ENCODE measurements at regions not wholly inside any gene's neighbourhood (a gene's known extent, or its start where the extent isn't known, plus 50 kb on each side); places are given as distances from the start of the nearest gene placed in this dataset.

DNA sequence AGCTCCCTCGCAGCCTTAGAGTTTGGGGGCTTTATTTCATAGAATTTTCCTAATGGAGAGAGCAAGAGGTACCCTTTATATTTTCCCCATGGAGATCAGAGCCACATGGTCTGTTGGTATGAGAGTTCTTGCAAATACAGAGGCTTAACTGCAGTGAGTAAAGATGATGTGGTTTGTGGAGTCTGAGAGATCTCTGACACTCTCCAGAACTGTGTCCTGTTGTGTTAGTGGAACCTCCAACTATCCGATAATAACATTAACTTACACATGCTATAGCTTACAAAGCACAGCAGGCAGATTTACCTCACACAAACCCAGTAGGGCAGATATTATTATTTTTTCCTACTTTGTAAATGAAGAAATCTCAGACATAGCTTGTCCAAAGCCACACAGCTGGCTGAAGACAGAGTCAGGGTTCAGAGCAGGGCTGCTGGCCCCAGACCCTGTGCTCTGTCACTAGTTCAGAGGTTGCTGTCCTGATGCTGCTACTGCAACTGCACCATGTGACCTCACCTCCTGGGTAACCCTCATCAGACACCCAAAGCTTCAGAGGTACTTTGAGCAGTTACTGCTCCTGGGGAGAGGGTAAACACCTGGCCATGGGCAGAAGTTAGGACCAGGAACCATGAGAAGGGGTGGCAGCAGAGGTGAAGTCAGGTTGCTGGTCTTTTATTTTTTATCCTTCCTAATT is 384.8 kb upstream of the PROX1 start:
- no peaks in the 10 kb centered on the region for H3K9me3 ChIP-seq (ENCODE audit: control insufficient read depth, low read length)
- intact Hi-C loops (cut with DNase I), result no loop called here
- H3K27ac ChIP-seq (ENCODE audit: low read depth in 1 of 2, low read length in 2 of 2), result no peak overlapping the region
- H3K36me3 ChIP-seq (ENCODE audit: control insufficient read depth in 1 of 2, insufficient read depth in 2 of 2, low read length in 1 of 2), result no peaks in the 10 kb centered on the region
- DNase-seq (no peak), ATAC-seq (ENCODE audit: low FRiP score) (no peak)
- H3K4me3 ChIP-seq (ENCODE audit: low read length in 2 of 2), result no peak overlapping the region
- WGBS, 2 donors, result 86 to 92% methylated on average over 2 of the region's 2 CpGs
- no peaks in the 10 kb centered on the region for H3K4me1 ChIP-seq (ENCODE audit: control insufficient read depth in 1 of 2, insufficient read depth in 2 of 2, low read length in 2 of 2)
- no peaks in the 10 kb centered on the region for H3K27me3 ChIP-seq (ENCODE audit: control insufficient read depth in 1 of 2, insufficient read depth in 2 of 2, low read length in 1 of 2)

- WGBS, 2 donors, result 86% methylated on average over 4 of the region's 4 CpGs
- H3K36me3 ChIP-seq (ENCODE audit: control insufficient read depth in 1 of 2, insufficient read depth in 2 of 2, low read length in 1 of 2), result no peaks in the 10 kb centered on the region
- intact Hi-C loops (cut with DNase I), result no loop called here
- DNase-seq (no peak), ATAC-seq (ENCODE audit: low FRiP score) (no peak)
- no peak overlapping the region for H3K4me3 ChIP-seq (ENCODE audit: low read length in 2 of 2)
- no peaks in the 10 kb centered on the region for H3K9me3 ChIP-seq (ENCODE audit: control insufficient read depth, low read length)
- no peak overlapping the region for H3K27ac ChIP-seq (ENCODE audit: low read depth in 1 of 2, low read length in 2 of 2)
- no peaks in the 10 kb centered on the region for H3K27me3 ChIP-seq (ENCODE audit: control insufficient read depth in 1 of 2, insufficient read depth in 2 of 2, low read length in 1 of 2)
- no peaks in the 10 kb centered on the region for H3K4me1 ChIP-seq (ENCODE audit: control insufficient read depth in 1 of 2, insufficient read depth in 2 of 2, low read length in 2 of 2)
Measured at GRCh38 chr1:213604477-213604876, 383.3 kb upstream of the PROX1 start.

DNA sequence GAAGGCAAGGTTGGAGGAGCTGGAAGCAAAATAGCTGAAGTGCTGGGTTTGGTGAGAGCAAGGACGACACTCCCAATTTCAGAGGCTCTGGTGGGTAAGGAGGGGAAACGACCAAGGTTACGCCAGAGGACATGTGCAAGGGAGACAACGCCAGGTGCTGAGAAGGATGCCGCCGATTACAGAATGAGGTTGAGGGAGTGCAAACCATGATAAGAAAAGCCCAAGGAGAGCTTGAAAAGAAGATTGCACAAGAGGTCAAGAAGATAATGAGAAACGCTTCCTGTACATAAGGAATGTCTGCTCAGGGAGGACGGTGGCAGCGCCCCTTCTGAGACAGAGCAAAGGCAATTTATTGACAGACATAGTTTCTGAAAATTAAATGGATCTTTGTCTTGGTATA is 382.0 kb upstream of the PROX1 start:
- intact Hi-C loops (cut with DNase I), result no loop called here
- DNase-seq (no peak), ATAC-seq (ENCODE audit: low FRiP score) (no peak)
- Histone ChIP-seq H3K9me3 (ENCODE audit: control insufficient read depth, low read length) (no peaks in the 10 kb centered on the region), H3K4me3 (ENCODE audit: low read length in 2 of 2) (no peak overlapping the region), H3K36me3 (ENCODE audit: control insufficient read depth in 1 of 2, insufficient read depth in 2 of 2, low read length in 1 of 2) (no peaks in the 10 kb centered on the region), H3K27ac (ENCODE audit: low read depth in 1 of 2, low read length in 2 of 2) (no peak overlapping the region), H3K27me3 (ENCODE audit: control insufficient read depth in 1 of 2, insufficient read depth in 2 of 2, low read length in 1 of 2) (no peaks in the 10 kb centered on the region), H3K4me1 (ENCODE audit: control insufficient read depth in 1 of 2, insufficient read depth in 2 of 2, low read length in 2 of 2) (no peaks in the 10 kb centered on the region)
- 78 to 85% methylated on average over 9 of the region's 9 CpGs for WGBS, 2 donors

DNA sequence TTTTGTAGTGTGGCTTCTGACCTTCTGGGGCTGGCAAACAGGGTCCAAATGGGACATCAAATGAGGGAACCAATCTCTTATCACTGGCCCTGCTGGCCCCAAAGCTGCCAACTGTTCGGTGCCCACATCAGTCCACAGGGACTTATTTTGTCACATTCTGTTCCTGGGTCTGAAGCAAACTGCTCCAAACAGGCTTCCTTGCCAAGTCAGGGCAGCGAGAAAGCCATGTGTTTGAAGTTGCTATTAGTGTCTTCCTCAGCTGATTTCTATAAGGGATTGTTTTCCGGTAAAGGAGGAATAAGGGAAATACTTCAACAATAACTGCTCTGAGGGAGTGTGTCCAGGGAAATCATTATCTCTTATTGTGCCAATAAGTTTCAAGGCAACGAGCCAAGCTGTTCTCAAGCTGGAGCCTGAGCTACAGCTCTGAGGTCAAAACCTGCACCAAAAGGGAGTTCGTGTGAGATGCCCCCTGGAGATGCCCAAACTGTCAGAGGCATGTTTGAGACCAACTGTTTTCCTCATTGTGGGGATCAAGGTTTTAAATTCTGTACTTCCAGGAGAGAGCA is 381.4 kb upstream of the PROX1 start:
- ATAC-seq (ENCODE audit: low FRiP score) (no peak), DNase-seq (no peak)
- H3K27me3 ChIP-seq (ENCODE audit: control insufficient read depth in 1 of 2, insufficient read depth in 2 of 2, low read length in 1 of 2), result no peaks in the 10 kb centered on the region
- no peaks in the 10 kb centered on the region for H3K4me1 ChIP-seq (ENCODE audit: control insufficient read depth in 1 of 2, insufficient read depth in 2 of 2, low read length in 2 of 2)
- H3K36me3 ChIP-seq (ENCODE audit: control insufficient read depth in 1 of 2, insufficient read depth in 2 of 2, low read length in 1 of 2), result no peaks in the 10 kb centered on the region
- H3K9me3 ChIP-seq (ENCODE audit: control insufficient read depth, low read length), result no peaks in the 10 kb centered on the region
- H3K27ac ChIP-seq (ENCODE audit: low read depth in 1 of 2, low read length in 2 of 2), result no peak overlapping the region
- H3K4me3 ChIP-seq (ENCODE audit: low read length in 2 of 2), result no peak overlapping the region
- intact Hi-C loops (cut with DNase I), result no loop called here
- 29 to 30% methylated on average over 5 of the region's 5 CpGs for WGBS, 2 donors

DNA sequence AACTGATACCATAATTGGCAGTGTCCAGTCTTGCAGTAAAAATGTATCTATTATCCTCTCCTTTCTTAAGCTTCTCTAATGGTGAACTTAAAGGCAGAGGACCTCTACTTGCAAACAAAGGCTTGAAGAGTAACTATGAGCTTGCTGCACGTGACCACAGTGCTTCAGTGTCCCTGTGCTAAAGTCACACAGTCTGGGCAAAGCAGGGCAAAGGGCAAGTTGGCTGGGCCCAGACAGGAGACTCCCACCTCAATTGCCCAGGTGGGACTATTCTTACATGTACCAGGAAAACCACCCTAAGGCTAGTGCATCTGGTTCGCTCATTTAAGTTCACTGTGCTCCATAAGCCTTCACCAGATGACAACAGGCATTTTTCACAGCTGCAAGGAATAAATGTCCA is 374.2 kb upstream of the PROX1 start:
- Histone ChIP-seq H3K4me1 (ENCODE audit: control insufficient read depth in 1 of 2, insufficient read depth in 2 of 2, low read length in 2 of 2) (no peaks in the 10 kb centered on the region), H3K36me3 (ENCODE audit: control insufficient read depth in 1 of 2, insufficient read depth in 2 of 2, low read length in 1 of 2) (no peaks in the 10 kb centered on the region), H3K27ac (ENCODE audit: low read depth in 1 of 2, low read length in 2 of 2) (no peak overlapping the region), H3K4me3 (ENCODE audit: low read length in 2 of 2) (no peak overlapping the region), H3K27me3 (ENCODE audit: control insufficient read depth in 1 of 2, insufficient read depth in 2 of 2, low read length in 1 of 2) (no peaks in the 10 kb centered on the region), H3K9me3 (ENCODE audit: control insufficient read depth, low read length) (no peaks in the 10 kb centered on the region)
- ATAC-seq (ENCODE audit: low FRiP score) (no peak), DNase-seq (no peak)
- 82 to 88% methylated on average over 2 of the region's 2 CpGs for WGBS, 2 donors
- intact Hi-C loops (cut with DNase I), result no loop called here

GRCh38 chr1:213615226-213615916 is 372.4 kb upstream of the PROX1 start:
- WGBS, 2 donors, result 63 to 66% methylated on average over 4 of the region's 4 CpGs
- intact Hi-C loops (cut with DNase I), result no loop called here
- DNase-seq, result no peak

DNA sequence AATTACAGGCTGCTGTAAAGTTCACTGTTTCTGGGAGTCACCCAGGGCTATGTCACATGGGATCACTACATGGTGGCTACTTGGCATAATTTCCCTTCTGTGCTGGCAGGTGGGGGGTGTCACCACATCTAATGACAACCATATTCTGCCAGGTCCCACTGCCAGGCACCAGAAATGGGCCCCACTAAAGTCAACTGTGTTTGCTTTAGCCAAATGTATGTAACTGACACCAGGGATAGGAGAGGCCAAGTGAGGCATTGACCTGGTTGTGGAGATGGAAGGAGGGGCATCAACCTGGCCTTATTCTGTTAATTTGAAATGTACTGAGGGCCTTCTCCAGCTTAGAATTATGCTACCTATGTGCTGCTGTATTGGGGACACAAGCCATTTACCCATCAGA is 370.6 kb upstream of the PROX1 start:
- intact Hi-C loops (cut with DNase I), result no loop called here
- H3K4me3 ChIP-seq (ENCODE audit: low read length in 2 of 2), result no peak overlapping the region
- ATAC-seq (ENCODE audit: low FRiP score) (no peak), DNase-seq (no peak)
- no peaks in the 10 kb centered on the region for H3K36me3 ChIP-seq (ENCODE audit: control insufficient read depth in 1 of 2, insufficient read depth in 2 of 2, low read length in 1 of 2)
- H3K4me1 ChIP-seq (ENCODE audit: control insufficient read depth in 1 of 2, insufficient read depth in 2 of 2, low read length in 2 of 2), result no peaks in the 10 kb centered on the region
- no peaks in the 10 kb centered on the region for H3K9me3 ChIP-seq (ENCODE audit: control insufficient read depth, low read length)
- H3K27ac ChIP-seq (ENCODE audit: low read depth in 1 of 2, low read length in 2 of 2), result no peak overlapping the region
- no peaks in the 10 kb centered on the region for H3K27me3 ChIP-seq (ENCODE audit: control insufficient read depth in 1 of 2, insufficient read depth in 2 of 2, low read length in 1 of 2)

More at GRCh38 chr1:213615226-213615916, 372.4 kb upstream of the PROX1 start:
- Histone ChIP-seq H3K9me3 (ENCODE audit: control insufficient read depth, low read length) (no peaks in the 10 kb centered on the region), H3K27ac (ENCODE audit: low read depth in 1 of 2, low read length in 2 of 2) (no peak overlapping the region), H3K27me3 (ENCODE audit: control insufficient read depth in 1 of 2, insufficient read depth in 2 of 2, low read length in 1 of 2) (no peaks in the 10 kb centered on the region), H3K36me3 (ENCODE audit: control insufficient read depth in 1 of 2, insufficient read depth in 2 of 2, low read length in 1 of 2) (no peaks in the 10 kb centered on the region), H3K4me1 (ENCODE audit: control insufficient read depth in 1 of 2, insufficient read depth in 2 of 2, low read length in 2 of 2) (no peaks in the 10 kb centered on the region), H3K4me3 (ENCODE audit: low read length in 2 of 2) (no peak overlapping the region)
- no peak for ATAC-seq (ENCODE audit: low FRiP score)

DNA sequence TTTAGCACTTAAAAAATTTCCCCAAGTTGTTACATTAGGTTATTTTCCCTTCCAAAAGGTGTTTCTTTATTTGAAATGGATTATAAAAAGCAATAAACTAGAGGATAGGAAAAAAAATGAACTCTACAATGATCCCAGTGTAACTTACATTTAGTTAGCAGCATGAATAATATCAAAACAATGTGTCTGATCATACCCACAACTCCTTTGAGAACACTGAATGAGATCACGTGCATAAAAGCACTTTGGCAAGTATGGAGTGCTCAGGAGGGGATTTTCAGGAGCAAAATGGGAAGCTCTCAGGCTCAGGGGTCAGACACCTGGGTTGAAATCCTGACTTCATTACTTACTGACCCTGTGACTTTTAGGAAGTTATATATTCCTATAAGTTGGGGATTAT is 369.7 kb upstream of the PROX1 start:
- Histone ChIP-seq H3K36me3 (ENCODE audit: control insufficient read depth in 1 of 2, insufficient read depth in 2 of 2, low read length in 1 of 2) (no peaks in the 10 kb centered on the region), H3K27me3 (ENCODE audit: control insufficient read depth in 1 of 2, insufficient read depth in 2 of 2, low read length in 1 of 2) (no peaks in the 10 kb centered on the region), H3K4me1 (ENCODE audit: control insufficient read depth in 1 of 2, insufficient read depth in 2 of 2, low read length in 2 of 2) (no peaks in the 10 kb centered on the region), H3K4me3 (ENCODE audit: low read length in 2 of 2) (no peak overlapping the region), H3K27ac (ENCODE audit: low read depth in 1 of 2, low read length in 2 of 2) (no peak overlapping the region), H3K9me3 (ENCODE audit: control insufficient read depth, low read length) (no peaks in the 10 kb centered on the region)
- intact Hi-C loops (cut with DNase I), result no loop called here
- WGBS, 2 donors, result 6 to 14% methylated on average over 1 of the region's 1 CpG
- DNase-seq (no peak), ATAC-seq (ENCODE audit: low FRiP score) (no peak)

GRCh38 chr1:213619026-213619425 is 368.7 kb upstream of the PROX1 start:
- no peaks in the 10 kb centered on the region for H3K27me3 ChIP-seq (ENCODE audit: control insufficient read depth in 1 of 2, insufficient read depth in 2 of 2, low read length in 1 of 2)
- no peak for ATAC-seq (ENCODE audit: low FRiP score)

More at GRCh38 chr1:213619026-213619425, 368.7 kb upstream of the PROX1 start:
- no peak for DNase-seq
- intact Hi-C loops (cut with DNase I), result no loop called here
- Histone ChIP-seq H3K9me3 (ENCODE audit: control insufficient read depth, low read length) (no peaks in the 10 kb centered on the region), H3K4me1 (ENCODE audit: control insufficient read depth in 1 of 2, insufficient read depth in 2 of 2, low read length in 2 of 2) (no peaks in the 10 kb centered on the region), H3K4me3 (ENCODE audit: low read length in 2 of 2) (no peak overlapping the region), H3K27ac (ENCODE audit: low read depth in 1 of 2, low read length in 2 of 2) (no peak overlapping the region), H3K36me3 (ENCODE audit: control insufficient read depth in 1 of 2, insufficient read depth in 2 of 2, low read length in 1 of 2) (no peaks in the 10 kb centered on the region)
- WGBS, 2 donors, result 90 to 94% methylated on average over 1 of the region's 1 CpG
